NB4 (cell line): ENCODE measurements at regions not wholly inside any gene's neighbourhood (a gene's known extent, or its start where the extent isn't known, plus 50 kb on each side); places are given as distances from the start of the nearest gene placed in this dataset.

Experiments
- POLR2A ChIP-seq: IDR thresholded peaks from 2 replicates; pipeline ENCODE4 v1.6.1; 2011; ENCODE audit warnings: mild to moderate bottlenecking; ENCODE audit not compliant: insufficient read length; ENCODE audit errors: extremely low read depth
- TF ChIP-seq, protein P1 (sequence below): IDR thresholded peaks from one replicate; pipeline ENCODE4 v1.5.1; 2012; ENCODE audit warnings: low read depth, low read length
- TF ChIP-seq, protein P2 (sequence below): IDR thresholded peaks from 2 replicates; pipeline ENCODE4 v1.6.1; 2011; ENCODE audit warnings: low read depth, low read length

GRCh38 chr9:63859475-63860215, 1425.4 kb downstream of the FOXD4L5 start:
- TF ChIP-seq, protein P1, sequence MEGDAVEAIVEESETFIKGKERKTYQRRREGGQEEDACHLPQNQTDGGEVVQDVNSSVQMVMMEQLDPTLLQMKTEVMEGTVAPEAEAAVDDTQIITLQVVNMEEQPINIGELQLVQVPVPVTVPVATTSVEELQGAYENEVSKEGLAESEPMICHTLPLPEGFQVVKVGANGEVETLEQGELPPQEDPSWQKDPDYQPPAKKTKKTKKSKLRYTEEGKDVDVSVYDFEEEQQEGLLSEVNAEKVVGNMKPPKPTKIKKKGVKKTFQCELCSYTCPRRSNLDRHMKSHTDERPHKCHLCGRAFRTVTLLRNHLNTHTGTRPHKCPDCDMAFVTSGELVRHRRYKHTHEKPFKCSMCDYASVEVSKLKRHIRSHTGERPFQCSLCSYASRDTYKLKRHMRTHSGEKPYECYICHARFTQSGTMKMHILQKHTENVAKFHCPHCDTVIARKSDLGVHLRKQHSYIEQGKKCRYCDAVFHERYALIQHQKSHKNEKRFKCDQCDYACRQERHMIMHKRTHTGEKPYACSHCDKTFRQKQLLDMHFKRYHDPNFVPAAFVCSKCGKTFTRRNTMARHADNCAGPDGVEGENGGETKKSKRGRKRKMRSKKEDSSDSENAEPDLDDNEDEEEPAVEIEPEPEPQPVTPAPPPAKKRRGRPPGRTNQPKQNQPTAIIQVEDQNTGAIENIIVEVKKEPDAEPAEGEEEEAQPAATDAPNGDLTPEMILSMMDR, result no peak
- no peak for TF ChIP-seq POLR2A
- TF ChIP-seq, protein P2, sequence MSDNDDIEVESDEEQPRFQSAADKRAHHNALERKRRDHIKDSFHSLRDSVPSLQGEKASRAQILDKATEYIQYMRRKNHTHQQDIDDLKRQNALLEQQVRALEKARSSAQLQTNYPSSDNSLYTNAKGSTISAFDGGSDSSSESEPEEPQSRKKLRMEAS, result no peak
